ENCODE measurements at regions not wholly inside any gene's neighbourhood (a gene's known extent, or its start where the extent isn't known, plus 50 kb on each side); places are given as distances from the start of the nearest gene placed in this dataset.

DNA sequence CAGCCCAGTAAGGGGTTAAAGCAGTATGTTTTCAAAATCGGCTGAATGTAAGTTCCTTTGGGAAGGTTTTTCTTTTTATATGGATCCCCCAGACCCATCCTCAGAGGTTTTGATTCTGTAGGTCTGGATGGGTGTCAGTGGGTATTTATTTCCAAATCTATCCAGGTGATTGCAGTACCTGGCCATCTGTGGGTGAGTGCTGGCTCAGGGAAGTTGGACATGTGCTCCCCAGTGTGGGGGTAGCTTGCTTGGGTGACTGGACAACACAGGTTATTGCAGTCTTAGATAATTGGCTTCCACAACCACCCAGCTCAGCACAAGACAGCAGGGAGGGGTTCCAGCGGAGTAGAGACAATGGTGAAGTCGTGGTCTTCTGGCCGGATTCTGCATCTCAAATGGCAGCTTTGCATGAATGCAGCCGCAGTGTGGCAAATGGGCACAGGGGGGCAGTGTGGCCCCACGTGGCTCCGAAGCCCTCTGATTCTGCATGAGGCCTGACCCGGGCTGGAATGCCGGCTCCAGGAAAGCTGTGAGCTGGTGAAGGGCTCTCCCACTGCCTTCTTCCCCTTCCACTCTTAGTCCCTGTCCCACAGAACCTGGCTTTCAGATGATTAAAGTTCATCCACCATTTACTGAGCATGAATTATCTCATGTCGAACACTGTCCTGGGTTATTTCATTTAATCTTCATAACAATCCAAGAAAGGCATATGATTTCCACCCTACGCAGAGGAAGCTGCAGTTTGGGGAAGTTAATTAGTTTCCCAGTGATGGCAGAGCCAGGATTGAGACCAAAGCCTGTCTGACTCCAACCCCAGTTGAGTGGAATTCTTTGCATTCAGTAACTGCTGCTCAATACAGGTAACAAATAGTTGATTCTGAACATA is 64.5 kb upstream of the SYPL1 start:
- no TSS peak for BruUV-seq (replicated peaks)
- Histone ChIP-seq H4K20me1 (ENCODE audit: insufficient read depth, low read length) (no peaks in the 10 kb centered on the region), H3K4me1 (ENCODE audit: insufficient read depth, low read length) (no peaks in the 10 kb centered on the region), H3K9me3 (ENCODE audit: low read length) (no peaks in the 10 kb centered on the region), H3K27me3 (ENCODE audit: control insufficient read depth in 1 of 2, insufficient read depth in 2 of 2, low read length in 2 of 2) (peaks cover 0 to 22% of the 10 kb centered on the region in 2 experiments; a peak in 3 of 5 replicates), H3K9ac (ENCODE audit: insufficient read depth, low read depth, low read length) (no peak overlapping the region), H3K79me2 (ENCODE audit: insufficient read depth, low read length) (no peaks in the 10 kb centered on the region), H3K27ac (ENCODE audit: extremely low read length, insufficient read depth, low read length) (no peak overlapping the region), H3K4me2 (ENCODE audit: low read depth, low read length) (no peak overlapping the region), H3K36me3 (replicated peaks in 1 of 2; ENCODE audit: control insufficient read depth in 1 of 2, insufficient read depth in 2 of 2, low read length in 2 of 2) (no peaks in the 10 kb centered on the region), H2AFZ (ENCODE audit: low read length) (no peak overlapping the region), H3K4me3 (replicated peaks in 1 of 3; ENCODE audit: insufficient read depth in 1 of 3, low read depth in 2 of 3, low read length in 3 of 3) (no peak overlapping the region)
- DNase-seq (ENCODE audit: low spot score) (peak; percentile 44), ATAC-seq (peak; percentile 96), FAIRE-seq (peak; percentile 75)
- in situ Hi-C loops (cut with HindIII; ENCODE audit: extremely low pct_ligation_motif_present, low pct_unique_long_range_greater_than_20kb) = loop anchor here (5.0 kb wide), 3 partner anchors 191 to 556 kb away; no protein-coding TSS in a partner anchor
- ChIA-PET POLR2A (interaction anchor here (1.2 kb wide), 1 partner anchor 285 kb away, joined by 3 read pairs; no protein-coding TSS in a partner anchor), CTCF (ENCODE audit: low intra/inter-chr PET ratio, low total read pairs) (interaction anchor here (0.7 to 4.7 kb wide), 4 partner anchors 190 to 366 kb away, joined by 3 to 65 read pairs (median 4); no protein-coding TSS in a partner anchor)
- intact Hi-C loops (cut with micrococcal nuclease; ENCODE audit: unreplicated experiment) = loop anchor here (1.0 to 2.0 kb wide), 3 partner anchors 191 to 560 kb away; no protein-coding TSS in a partner anchor
- WGBS (ENCODE audit: low lambda C conversion rate) = 18% methylated on average over 5 of the region's 11 CpGs
- TF ChIP-seq PRPF4 (IDR thresholded peaks at IDR 0.05; ENCODE audit: low read depth, low read length, poor library complexity, severe bottlenecking) = no peak
- no peak for TF ChIP-seq GZF1 (CRISPR knock-in tag; IDR thresholded peaks at IDR 0.05)
- TF ChIP-seq MYC (CRISPR knock-in tag; IDR thresholded peaks at IDR 0.05; ENCODE audit: borderline replicate concordance) = peak; percentile 46; the same call in 1 of the 2 replicates
- TF ChIP-seq XRCC5 (optimal IDR thresholded peaks at IDR 0.05; ENCODE audit: low read length) = peak; percentile 63
- no peak for TF ChIP-seq RFX3 (CRISPR knock-in tag; IDR thresholded peaks at IDR 0.05)
- TF ChIP-seq KDM5B (CRISPR knock-in tag; IDR thresholded peaks at IDR 0.05; ENCODE audit: borderline replicate concordance) = peak; percentile 23; the same call in 1 of the 2 replicates
- TF ChIP-seq FOSL1 (CRISPR knock-in tag; IDR thresholded peaks at IDR 0.05; ENCODE audit: borderline replicate concordance) = no peak
- 0 out of 2 replicates have a peak, but pooled peaks have one; percentile 20 for TF ChIP-seq RXRB (CRISPR knock-in tag; IDR thresholded peaks at IDR 0.05; ENCODE audit: borderline replicate concordance)
- no peak for TF ChIP-seq ZNF431 (CRISPR knock-in tag; IDR thresholded peaks at IDR 0.05; ENCODE audit: borderline replicate concordance, low read depth)
- TF ChIP-seq SMC3 (IDR thresholded peaks at IDR 0.05; ENCODE audit: low read length) = peak; percentile 62
- TF ChIP-seq ARNT (IDR thresholded peaks at IDR 0.05) = no peak
- peak; percentile 38; the same call in 1 of the 2 replicates for TF ChIP-seq FOSL2 (CRISPR knock-in tag; IDR thresholded peaks at IDR 0.05)
- TF ChIP-seq PHF20 (CRISPR knock-in tag; IDR thresholded peaks at IDR 0.05) = no peak
- TF ChIP-seq MLLT10 (CRISPR knock-in tag; IDR thresholded peaks at IDR 0.05) = no peak
- TF ChIP-seq ZNF124 (CRISPR knock-in tag; IDR thresholded peaks at IDR 0.05) = 0 out of 2 replicates have a peak, but pooled peaks have one; percentile 37
- no peak for TF ChIP-seq HES4 (CRISPR knock-in tag; IDR thresholded peaks at IDR 0.05; ENCODE audit: borderline replicate concordance)
- TF ChIP-seq, protein P1, sequence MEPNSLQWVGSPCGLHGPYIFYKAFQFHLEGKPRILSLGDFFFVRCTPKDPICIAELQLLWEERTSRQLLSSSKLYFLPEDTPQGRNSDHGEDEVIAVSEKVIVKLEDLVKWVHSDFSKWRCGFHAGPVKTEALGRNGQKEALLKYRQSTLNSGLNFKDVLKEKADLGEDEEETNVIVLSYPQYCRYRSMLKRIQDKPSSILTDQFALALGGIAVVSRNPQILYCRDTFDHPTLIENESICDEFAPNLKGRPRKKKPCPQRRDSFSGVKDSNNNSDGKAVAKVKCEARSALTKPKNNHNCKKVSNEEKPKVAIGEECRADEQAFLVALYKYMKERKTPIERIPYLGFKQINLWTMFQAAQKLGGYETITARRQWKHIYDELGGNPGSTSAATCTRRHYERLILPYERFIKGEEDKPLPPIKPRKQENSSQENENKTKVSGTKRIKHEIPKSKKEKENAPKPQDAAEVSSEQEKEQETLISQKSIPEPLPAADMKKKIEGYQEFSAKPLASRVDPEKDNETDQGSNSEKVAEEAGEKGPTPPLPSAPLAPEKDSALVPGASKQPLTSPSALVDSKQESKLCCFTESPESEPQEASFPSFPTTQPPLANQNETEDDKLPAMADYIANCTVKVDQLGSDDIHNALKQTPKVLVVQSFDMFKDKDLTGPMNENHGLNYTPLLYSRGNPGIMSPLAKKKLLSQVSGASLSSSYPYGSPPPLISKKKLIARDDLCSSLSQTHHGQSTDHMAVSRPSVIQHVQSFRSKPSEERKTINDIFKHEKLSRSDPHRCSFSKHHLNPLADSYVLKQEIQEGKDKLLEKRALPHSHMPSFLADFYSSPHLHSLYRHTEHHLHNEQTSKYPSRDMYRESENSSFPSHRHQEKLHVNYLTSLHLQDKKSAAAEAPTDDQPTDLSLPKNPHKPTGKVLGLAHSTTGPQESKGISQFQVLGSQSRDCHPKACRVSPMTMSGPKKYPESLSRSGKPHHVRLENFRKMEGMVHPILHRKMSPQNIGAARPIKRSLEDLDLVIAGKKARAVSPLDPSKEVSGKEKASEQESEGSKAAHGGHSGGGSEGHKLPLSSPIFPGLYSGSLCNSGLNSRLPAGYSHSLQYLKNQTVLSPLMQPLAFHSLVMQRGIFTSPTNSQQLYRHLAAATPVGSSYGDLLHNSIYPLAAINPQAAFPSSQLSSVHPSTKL (CRISPR knock-in tag; IDR thresholded peaks at IDR 0.05) = 0 out of 2 replicates have a peak, but pooled peaks have one; percentile 12
- TF ChIP-seq ATF1 (CRISPR knock-in tag; IDR thresholded peaks at IDR 0.05) = no peak
- TF ChIP-seq ZNF598 (CRISPR knock-in tag; IDR thresholded peaks at IDR 0.05; ENCODE audit: borderline replicate concordance) = peak; percentile 35; the same call in 1 of the 2 replicates
- TF ChIP-seq ZNF121 (CRISPR knock-in tag; IDR thresholded peaks at IDR 0.05) = no peak

Data from HepG2 (cell line).